ENCODE measurements at regions not wholly inside any gene's neighbourhood (a gene's known extent, or its start where the extent isn't known, plus 50 kb on each side); places are given as distances from the start of the nearest gene placed in this dataset.

DNA sequence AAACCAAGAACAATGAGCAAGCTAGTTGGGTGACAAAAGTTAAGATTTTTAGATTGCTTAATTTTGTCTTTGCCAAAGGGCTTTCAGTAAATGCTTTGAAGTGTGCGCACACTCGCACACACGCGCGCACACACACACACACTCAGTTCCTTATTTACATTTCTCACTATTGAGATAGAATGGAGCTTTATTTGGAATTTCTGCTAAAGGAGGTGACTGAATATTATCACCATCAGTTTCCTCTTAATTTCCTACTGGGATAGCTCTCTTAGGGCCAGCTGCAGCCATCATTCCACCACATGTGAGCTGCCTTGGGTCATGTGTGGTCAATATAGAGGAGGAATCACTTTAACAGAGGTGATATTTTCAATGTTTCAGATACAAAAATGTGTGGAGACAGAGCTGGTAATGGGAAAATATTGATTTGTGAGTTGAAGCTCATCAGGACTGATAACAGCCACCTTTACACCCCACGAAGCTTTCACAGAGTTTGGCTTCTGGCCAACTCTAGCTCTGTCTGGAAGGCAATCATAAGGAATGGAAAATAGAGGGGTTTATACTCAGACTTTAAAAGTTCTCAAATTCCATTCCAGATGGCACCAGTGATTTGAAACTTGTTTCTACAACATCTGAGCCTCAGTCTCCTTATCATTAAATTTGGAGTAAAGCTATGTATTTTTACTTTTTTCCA is 99.9 kb downstream of the MACIR start:
- Histone ChIP-seq H3K27ac (no peak overlapping the region), H3K9me3 (no peaks in the 10 kb centered on the region), H3K4me1 (ENCODE audit: insufficient read depth) (no peaks in the 10 kb centered on the region), H3K4me3 (no peak overlapping the region), H3K36me3 (no peaks in the 10 kb centered on the region), H3K27me3 (no peaks in the 10 kb centered on the region)
- WGBS, 3 donors = 56 to 69% (median 63%) methylated on average over 6 of the region's 6 CpGs
- no peak for DNase-seq
- no peak for TF ChIP-seq POLR2A (IDR thresholded peaks at IDR 0.05)
- TF ChIP-seq, protein P1, sequence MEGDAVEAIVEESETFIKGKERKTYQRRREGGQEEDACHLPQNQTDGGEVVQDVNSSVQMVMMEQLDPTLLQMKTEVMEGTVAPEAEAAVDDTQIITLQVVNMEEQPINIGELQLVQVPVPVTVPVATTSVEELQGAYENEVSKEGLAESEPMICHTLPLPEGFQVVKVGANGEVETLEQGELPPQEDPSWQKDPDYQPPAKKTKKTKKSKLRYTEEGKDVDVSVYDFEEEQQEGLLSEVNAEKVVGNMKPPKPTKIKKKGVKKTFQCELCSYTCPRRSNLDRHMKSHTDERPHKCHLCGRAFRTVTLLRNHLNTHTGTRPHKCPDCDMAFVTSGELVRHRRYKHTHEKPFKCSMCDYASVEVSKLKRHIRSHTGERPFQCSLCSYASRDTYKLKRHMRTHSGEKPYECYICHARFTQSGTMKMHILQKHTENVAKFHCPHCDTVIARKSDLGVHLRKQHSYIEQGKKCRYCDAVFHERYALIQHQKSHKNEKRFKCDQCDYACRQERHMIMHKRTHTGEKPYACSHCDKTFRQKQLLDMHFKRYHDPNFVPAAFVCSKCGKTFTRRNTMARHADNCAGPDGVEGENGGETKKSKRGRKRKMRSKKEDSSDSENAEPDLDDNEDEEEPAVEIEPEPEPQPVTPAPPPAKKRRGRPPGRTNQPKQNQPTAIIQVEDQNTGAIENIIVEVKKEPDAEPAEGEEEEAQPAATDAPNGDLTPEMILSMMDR (IDR thresholded peaks at IDR 0.05) = no peak
- intact Hi-C loops (cut with DNase I) = no loop called here

DNA sequence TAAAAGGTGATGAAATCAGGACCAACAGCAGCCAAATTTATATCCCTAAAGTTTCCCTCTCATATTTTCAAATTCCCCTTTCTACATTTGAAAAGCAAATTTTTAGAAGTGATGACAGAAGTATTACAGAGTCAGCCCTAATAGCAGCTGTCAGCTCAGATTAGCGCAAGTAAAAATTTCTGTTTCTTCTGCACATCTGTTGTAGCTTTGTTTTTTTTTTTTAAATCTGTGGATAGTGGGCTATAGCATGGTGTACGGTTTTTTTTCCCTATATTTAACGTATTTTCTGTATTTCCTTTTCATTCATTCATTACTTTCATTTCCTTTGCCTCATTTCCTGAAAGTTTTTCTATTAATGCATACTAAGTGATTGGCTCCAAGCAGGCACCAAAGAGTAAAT is 99.1 kb downstream of the MACIR start:
- Histone ChIP-seq H3K36me3 (no peaks in the 10 kb centered on the region), H3K9me3 (no peaks in the 10 kb centered on the region), H3K27ac (no peak overlapping the region), H3K27me3 (no peaks in the 10 kb centered on the region), H3K4me1 (ENCODE audit: insufficient read depth) (no peaks in the 10 kb centered on the region), H3K4me3 (no peak overlapping the region)
- TF ChIP-seq POLR2A (IDR thresholded peaks at IDR 0.05) (no peak), EP300 (IDR thresholded peaks at IDR 0.05) (no peak)
- TF ChIP-seq, protein P1 (IDR thresholded peaks at IDR 0.05) = no peak
- DNase-seq = no peak
- intact Hi-C loops (cut with DNase I) = no loop called here
- WGBS, 3 donors = 34 to 57% (median 42%) methylated on average over 3 of the region's 3 CpGs

DNA sequence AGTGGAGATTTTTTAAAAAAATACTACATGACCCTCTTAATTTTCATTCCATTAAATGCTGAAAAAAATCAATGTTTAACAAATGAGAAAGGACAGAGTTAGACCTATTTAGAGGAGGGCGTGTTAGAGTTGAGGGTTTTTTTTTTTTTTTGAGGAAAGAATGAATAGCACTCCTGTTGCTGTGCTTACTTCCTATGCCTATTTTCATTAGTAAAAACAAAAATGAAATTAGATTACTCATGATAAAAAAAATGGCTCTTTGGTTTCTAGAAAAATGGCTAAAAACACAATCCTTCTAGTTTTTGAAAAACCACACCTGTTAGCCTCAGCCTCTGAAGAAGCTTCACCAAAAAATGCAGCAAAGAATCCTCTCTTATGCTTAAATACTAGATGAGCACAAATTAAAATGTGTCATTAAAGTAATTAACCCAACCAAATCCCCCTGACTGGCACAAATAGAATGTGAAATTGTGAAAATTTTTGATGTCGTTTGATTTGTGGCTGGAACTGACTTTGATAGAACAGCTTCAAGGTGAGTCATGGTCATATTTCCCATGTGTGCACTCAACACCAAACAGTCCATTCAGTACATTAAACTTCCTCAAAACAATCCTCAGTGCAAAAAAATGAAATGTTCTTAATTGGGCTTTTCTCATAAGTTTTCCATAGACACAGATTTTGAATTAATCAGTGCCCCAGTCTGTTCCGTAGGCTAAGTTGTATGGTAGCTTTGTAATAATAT is 98.0 kb downstream of the MACIR start:
- 75 to 81% (median 80%) methylated on average over 3 of the region's 3 CpGs for WGBS, 3 donors
- no peak for DNase-seq
- H3K27me3 ChIP-seq = no peaks in the 10 kb centered on the region

GRCh38 chr5:103355579-103355978 is 97.0 kb downstream of the MACIR start:
- Histone ChIP-seq H3K27ac (no peak overlapping the region), H3K27me3 (no peaks in the 10 kb centered on the region), H3K4me1 (ENCODE audit: insufficient read depth) (no peaks in the 10 kb centered on the region), H3K36me3 (no peaks in the 10 kb centered on the region), H3K9me3 (no peaks in the 10 kb centered on the region), H3K4me3 (no peak overlapping the region)
- DNase-seq = no peak
- TF ChIP-seq EP300 (IDR thresholded peaks at IDR 0.05) = no peak
- TF ChIP-seq POLR2A (IDR thresholded peaks at IDR 0.05) = no peak
- TF ChIP-seq, protein P1 (IDR thresholded peaks at IDR 0.05) = no peak
- 19 to 23% (median 20%) methylated on average over 2 of the region's 2 CpGs for WGBS, 3 donors
- intact Hi-C loops (cut with DNase I) = no loop called here

More for the DNA sequence above, 98.0 kb downstream of the MACIR start:
- no peaks in the 10 kb centered on the region for H3K36me3 ChIP-seq
- no peaks in the 10 kb centered on the region for H3K9me3 ChIP-seq
- no peak overlapping the region for H3K27ac ChIP-seq
- TF ChIP-seq, protein P1 (IDR thresholded peaks at IDR 0.05) = no peak
- TF ChIP-seq POLR2A (IDR thresholded peaks at IDR 0.05) (no peak), EP300 (IDR thresholded peaks at IDR 0.05) (no peak)
- intact Hi-C loops (cut with DNase I) = no loop called here
- no peaks in the 10 kb centered on the region for H3K4me1 ChIP-seq (ENCODE audit: insufficient read depth)
- no peak overlapping the region for H3K4me3 ChIP-seq
